PFSK-1 (cell line): ENCODE measurements at regions not wholly inside any gene's neighbourhood (a gene's known extent, or its start where the extent isn't known, plus 50 kb on each side); places are given as distances from the start of the nearest gene placed in this dataset.

Experiments used
- FOXP2 ChIP-seq: optimal IDR thresholded peaks from 2 replicates; pipeline ENCODE3; 2011; ENCODE audit warnings: borderline replicate concordance, control low read depth, inconsistent platforms; ENCODE audit not compliant: insufficient read depth; ENCODE audit errors: extremely low read length, extremely low read depth
- POLR2AphosphoS5 ChIP-seq: IDR thresholded peaks from 2 replicates; pipeline ENCODE4 v1.6.1; 2012; ENCODE audit warnings: low read depth, mild to moderate bottlenecking, control low read depth, low read length, moderate library complexity
- REST ChIP-seq, 2 experiments: IDR thresholded peaks; 2 replicates each; pipeline versions ENCODE4 v1.6.1 to v1.8.0; 2011 to 2012; ENCODE audit warnings: low read depth in 2 of 2, low read length in 2 of 2, control low read depth in 1 of 2, inconsistent platforms in 1 of 2, mild to moderate bottlenecking in 1 of 2, moderate library complexity in 1 of 2; ENCODE audit not compliant: insufficient read depth in 1 of 2
- SIN3A ChIP-seq: IDR thresholded peaks from 2 replicates; pipeline ENCODE4 v1.6.1; 2012; ENCODE audit warnings: mild to moderate bottlenecking, low read length, moderate library complexity, borderline replicate concordance; ENCODE audit not compliant: insufficient read depth
- TAF1 ChIP-seq: IDR thresholded peaks from 2 replicates; pipeline ENCODE4 v1.6.1; 2012; ENCODE audit warnings: low read length, control low read depth, borderline replicate concordance; ENCODE audit not compliant: insufficient read depth

- TF ChIP-seq POLR2AphosphoS5 (no peak), SIN3A (no peak)
These were observed 123.4 kb downstream of the CRYAA start for GRCh38 chr21:43292041-43292865.

DNA sequence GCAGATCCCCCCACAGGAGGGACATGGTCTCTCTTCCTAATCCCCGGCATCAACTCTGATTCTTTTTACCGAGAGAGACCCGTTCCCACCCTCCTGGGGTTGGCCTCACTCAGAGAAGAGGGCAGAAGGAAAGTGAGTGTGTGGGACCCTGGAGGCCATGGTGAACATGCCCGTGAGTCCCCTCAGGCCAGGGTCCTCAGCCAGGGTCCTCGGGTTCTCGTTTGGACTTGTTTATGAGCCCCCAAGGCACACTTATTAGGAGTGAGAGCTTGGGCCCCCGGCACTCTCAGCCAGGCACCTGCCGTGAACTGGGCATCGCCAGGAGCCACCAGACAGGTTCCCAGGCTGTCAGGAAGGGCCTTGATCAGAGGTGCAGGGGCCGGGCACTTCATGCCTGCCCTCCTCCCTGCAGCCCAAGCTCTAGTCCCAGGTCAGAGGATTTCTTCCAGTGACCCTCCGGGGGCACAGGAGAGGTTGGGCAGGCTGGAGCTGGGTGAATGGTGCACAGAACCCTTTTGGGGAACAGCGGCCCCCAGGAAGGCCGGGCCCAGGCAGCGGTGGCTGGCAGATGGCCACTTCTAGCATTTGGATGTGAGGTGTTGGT, 122.6 kb downstream of the CRYAA start:
- no peak for TF ChIP-seq SIN3A
- TF ChIP-seq REST (IDR thresholded peaks at IDR 0.05; ENCODE audit: insufficient read depth in 1 of 2, low read depth in 2 of 2, low read length in 2 of 2), result no peak
- no peak for TF ChIP-seq FOXP2
- TF ChIP-seq POLR2AphosphoS5, result no peak
- TF ChIP-seq TAF1, result no peak

DNA sequence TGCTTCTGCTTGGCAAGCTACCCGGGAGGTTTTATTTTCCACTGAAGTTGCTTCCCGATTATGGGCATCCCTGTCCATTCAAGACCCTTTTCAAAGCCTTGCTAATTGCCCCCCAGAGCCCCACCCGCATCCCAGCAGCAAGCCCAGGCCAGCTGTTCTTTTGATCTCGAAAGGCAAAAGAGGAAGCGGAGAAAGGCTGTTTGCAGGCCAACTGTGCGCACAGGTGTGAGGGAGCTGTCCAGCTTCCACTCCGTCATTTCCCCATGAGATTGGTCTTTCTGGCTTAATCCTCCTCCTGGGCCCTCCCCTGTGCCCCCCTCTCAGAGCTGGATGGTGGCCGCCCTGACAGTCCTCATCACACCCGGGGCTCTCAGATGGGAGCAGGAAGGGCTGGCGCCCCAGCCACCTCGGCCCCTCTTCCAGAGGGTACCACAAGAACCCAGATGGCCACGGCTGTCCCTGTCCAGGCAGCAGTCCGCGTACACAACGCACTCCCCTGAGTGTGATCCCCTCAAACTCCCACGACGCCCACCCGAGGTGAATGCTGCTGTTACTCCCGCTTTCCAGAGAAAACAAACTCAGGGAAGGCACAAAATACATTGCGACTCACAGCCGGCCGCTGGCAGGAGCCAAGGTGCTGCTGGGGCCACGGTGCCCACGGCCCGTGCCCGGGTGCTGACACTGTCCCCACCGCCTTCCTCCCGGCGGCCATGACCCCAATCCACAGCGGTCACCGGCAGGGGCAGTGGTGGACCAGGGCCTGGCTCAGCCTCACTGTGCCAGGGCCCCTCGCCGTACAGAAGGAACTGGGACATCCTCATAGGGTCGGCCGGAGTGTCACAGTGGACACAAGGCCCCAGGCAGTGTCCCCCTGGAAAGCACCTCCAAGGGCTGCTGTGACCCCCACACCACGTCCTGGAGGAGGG, 121.9 kb downstream of the CRYAA start:
- TF ChIP-seq TAF1 (no peak), SIN3A (no peak), REST (IDR thresholded peaks at IDR 0.05; ENCODE audit: insufficient read depth in 1 of 2, low read depth in 2 of 2, low read length in 2 of 2) (peak; percentile 23 to 67; a peak in 2 of 4 replicates)

GRCh38 chr21:43289966-43290365, 121.2 kb downstream of the CRYAA start:
- TF ChIP-seq REST (IDR thresholded peaks at IDR 0.05; ENCODE audit: insufficient read depth in 1 of 2, low read depth in 2 of 2, low read length in 2 of 2), result no peak

DNA sequence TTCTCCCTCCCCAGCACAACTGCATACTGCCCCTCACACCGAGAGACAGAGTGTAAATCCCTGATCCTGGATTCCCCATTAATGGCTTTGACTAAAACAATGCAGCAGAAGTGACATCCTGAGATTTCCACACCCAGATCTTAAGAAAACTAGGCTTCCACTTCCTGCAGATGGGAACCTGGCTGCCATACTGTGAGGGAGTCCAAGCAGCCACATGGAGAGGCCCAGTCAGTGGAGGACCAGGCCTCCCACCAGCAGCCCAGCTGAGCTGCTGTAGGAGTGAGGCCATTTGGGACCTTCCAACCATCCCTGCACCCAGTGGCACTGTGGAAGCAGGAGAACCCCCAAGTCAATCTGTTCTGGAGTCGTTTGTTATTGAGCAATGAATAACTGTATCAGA, 120.6 kb downstream of the CRYAA start:
- TF ChIP-seq REST (IDR thresholded peaks at IDR 0.05; ENCODE audit: insufficient read depth in 1 of 2, low read depth in 2 of 2, low read length in 2 of 2), result no peak
- no peak for TF ChIP-seq SIN3A
- TF ChIP-seq FOXP2, result no peak
- TF ChIP-seq POLR2AphosphoS5, result no peak
- no peak for TF ChIP-seq TAF1
